TTC549 (cell line): ENCODE measurements at regions not wholly inside any gene's neighbourhood (a gene's known extent, or its start where the extent isn't known, plus 50 kb on each side); places are given as distances from the start of the nearest gene placed in this dataset.

ENCODE experiments used
- FAIRE-seq: peaks from 2 replicates; lab custom pipeline; 2012; peaks lifted over from hg19 to GRCh38; lab: Jason Lieb, UNC

- no peak for FAIRE-seq
These were observed 424.4 kb upstream of the REG3G start for GRCh38 chr2:78601113-78601512.

- no peak for FAIRE-seq
These were observed 422.6 kb upstream of the REG3G start for GRCh38 chr2:78602862-78603261.

DNA sequence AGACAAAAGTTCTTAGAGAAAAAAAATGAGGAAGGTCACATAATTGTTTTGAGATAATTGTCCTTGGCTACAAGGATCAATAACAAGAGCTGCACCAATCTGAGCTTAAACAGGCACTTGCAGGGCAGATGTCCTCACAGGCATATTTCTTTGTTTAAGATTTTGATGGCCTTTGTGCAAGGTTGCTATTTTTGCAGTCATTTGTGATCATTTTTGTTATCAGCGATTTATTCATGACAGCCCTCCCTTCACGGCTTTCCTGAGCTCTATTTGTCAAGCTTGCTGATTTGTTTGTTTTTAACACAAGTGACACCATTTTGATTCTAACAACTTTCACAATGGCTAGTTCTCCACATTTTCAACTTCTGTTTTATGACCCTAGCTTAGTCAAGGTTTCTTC, 418.6 kb upstream of the REG3G start:
- FAIRE-seq, result no peak

DNA sequence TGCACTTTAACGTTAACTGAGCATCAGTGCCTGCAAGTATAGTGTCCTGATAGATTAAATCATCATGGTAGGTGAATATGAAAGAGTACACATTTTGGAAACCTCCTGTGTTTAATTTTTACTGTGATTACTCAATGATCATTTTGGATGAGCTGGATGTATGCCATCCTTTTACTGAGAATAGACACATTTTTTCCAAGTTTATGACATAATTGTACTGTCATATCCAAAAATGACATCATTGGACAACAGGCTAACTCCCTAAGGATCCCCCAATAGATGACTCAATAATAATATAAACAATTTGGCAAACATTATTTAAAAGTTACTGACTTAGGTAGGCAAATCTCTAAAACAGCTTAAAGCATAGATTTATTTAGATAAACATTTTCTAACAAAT, 410.8 kb upstream of the REG3G start:
- FAIRE-seq, result no peak

DNA sequence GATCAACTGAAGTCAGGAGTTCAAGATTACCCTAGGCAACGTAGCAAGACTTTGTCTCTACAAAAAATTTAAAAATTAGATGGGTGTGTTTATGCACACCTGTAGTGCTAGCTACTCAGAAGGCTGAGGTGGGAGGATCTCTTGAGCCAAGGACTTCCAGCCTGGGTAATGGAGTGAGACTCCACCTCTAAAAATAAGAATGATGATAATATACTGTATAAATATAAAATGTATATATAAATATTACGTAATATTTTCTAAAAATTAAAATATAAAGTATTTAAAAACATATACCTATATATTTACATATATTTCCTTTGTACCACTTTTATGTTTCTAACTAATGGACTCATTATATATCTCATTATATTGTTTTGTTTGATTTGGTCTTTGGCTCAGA, 409.5 kb upstream of the REG3G start:
- FAIRE-seq, result peak; percentile 33

- no peak for FAIRE-seq
These were observed 391.1 kb upstream of the REG3G start for GRCh38 chr2:78634425-78634824.

DNA sequence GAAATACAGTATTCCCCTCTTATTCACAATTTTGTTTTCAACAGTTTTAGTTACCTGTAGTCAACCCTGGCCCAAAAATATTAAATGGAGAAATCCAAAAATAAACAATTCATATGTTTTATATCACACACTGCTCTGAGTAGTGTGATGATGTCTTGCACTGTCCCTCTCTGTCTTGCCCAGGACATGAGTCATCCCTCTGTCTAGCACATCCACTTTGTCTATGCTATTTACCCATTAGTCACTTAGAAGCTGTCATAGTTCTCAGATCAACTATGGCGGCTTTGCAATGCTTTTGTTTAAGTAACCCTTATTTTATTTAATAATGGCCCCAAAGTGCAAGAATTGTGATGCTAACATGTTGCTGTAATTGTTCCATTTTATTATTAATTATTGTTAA, 380.6 kb upstream of the REG3G start:
- no peak for FAIRE-seq

DNA sequence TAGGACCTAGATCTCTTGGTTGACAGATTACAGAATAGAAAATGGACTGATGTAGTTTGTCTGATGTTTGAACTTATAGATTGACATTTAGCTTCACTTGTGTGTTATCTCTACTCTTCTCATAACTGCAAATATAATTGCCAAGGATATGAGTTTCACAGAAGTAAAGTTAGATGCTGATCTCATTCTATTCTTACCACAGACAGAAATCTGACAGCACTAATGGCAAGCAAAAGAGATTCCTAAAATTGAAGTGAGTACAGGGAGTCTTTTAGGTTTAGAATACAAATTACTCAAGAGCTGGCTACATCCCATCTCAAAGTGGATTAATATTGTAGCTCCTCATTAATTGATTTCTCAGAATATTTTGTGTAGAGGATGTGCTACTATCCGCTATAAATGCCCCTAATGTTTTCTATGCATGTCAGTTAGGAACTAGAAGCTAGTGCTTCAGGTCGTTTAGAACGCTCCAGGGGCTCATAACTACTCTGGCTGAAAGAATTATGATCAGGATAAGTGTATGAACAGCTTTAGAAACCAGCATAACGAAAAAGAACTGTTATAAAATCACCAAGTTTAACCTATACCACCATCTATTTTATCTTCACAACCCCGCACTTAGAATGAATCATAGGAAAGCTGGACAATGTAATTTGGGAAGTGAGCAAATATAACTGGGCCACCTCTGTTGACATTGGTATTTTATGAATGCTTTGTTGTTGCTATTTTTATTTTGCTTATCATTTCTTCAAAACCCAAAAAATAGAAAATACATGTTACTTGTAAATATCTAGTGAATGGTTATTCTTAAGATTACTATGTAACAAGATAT, 378.8 kb upstream of the REG3G start:
- no peak for FAIRE-seq

- FAIRE-seq, result no peak
These were observed 376.9 kb upstream of the REG3G start for GRCh38 chr2:78648558-78648957.

- FAIRE-seq, result no peak
These were observed 370.6 kb upstream of the REG3G start for GRCh38 chr2:78654941-78655340.

GRCh38 chr2:78676921-78677696, 348.4 kb upstream of the REG3G start:
- FAIRE-seq, result no peak

- FAIRE-seq, result no peak
These were observed 347.7 kb upstream of the REG3G start for GRCh38 chr2:78677774-78678173.

GRCh38 chr2:78681386-78681785, 344.1 kb upstream of the REG3G start:
- FAIRE-seq, result no peak

DNA sequence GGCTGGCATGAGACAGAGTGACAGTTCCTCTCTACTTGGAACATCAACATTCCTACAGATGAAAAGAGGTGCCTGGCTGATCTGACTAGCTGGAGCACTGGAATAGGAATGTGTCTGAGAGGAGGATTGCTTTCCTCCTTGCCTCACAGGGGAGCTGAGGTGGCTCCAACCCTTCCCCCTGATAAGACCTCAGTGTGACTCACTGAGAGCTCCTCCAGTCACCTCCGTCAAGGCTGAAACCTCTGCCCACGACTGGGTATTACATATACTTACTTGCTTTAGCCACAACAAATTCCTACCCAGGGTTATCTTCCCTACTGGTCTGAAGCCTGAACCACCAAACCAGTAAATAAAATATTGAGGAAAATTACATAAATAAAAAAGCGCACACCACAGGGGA, 342.7 kb upstream of the REG3G start:
- FAIRE-seq, result no peak

DNA sequence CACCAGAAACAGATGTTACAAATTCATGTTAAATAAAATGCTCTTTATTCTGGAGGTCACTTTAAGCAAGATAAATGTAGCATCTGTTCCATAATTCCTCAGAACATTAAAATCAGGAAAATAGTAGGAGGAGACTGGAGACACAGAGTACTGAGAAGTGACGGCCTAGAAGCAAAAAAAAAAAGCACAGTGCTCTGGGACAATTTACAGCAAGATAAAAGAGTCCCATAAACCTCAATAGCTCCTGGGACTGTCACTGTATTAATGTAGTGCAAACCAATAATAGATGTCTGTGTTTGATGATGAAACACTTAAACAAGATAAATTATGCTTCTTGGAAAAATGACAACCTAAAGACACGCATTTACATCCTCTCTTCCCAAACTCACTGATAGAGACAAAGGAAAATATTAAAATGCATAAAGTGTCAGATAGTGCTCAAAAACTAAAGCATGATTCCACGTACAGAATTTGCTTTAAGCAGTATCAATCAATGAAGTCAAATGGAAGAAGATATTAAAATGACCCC, 338.8 kb upstream of the REG3G start:
- no peak for FAIRE-seq

DNA sequence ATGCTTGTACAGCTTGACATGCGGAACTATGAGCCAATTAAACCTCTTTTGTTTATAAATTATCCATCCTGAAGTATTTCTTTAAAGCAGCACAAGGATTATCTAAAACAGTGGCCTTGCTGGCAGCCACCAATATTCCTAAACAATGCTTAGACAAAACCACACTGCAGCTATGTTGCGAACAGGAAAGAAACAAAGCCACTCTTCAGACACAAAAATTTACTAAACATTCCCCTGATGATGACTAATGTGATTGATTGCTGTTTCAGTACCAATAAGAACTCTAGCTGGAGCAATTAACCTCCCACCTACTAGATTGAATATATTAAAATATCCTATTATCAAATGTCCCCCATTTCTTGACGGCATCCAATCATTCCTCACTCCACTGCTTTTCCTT, 325.8 kb upstream of the REG3G start:
- no peak for FAIRE-seq

GRCh38 chr2:78701546-78701945, 324.0 kb upstream of the REG3G start:
- no peak for FAIRE-seq

DNA sequence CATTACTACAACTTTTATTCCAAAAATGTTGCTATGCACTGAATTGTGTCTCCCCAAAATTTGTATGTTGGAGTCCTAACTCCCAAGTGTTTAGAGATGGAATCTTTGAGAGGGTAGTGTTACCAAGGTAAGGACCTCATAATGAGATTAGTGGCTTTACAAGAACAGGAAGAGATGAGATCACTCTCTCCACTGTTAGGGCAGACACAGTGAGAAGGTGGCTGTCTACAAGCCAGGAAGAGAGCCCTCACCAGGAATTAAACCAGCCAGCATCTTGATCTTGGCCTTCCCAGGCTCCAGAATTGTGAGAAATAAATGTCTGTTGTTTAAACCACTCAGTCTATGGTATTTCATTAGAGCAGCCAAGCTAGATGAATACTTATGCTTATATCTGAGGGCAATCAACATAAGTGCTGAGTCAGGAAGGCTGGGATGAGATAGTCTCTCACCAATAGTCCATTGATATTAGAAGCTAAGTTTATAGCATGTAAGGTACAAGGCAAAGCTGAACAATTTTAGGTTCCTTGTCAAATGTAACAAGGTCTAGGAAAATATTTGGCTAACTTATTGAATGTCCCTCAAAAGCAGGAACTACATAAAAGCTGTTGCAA, 317.6 kb upstream of the REG3G start:
- FAIRE-seq, result no peak

GRCh38 chr2:78710632-78711375, 314.7 kb upstream of the REG3G start:
- no peak for FAIRE-seq

DNA sequence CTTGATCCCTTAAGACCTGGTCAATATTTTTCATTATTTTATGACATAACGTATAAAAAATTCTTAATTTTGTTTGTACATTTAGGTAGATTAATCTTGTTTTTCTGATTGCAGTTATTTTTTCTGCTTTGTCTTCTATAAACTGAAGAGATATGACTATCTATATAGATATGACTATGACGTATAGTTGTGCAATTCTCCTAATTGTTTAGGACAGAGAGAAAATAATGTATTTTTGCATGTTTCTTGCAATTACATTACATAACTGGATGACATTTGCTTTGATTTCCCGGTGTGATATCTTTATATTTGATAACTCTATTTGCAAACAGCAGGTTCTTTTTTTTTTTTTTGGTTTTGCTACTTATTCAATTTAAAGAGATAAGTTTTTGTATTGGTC, 310.2 kb upstream of the REG3G start:
- no peak for FAIRE-seq

GRCh38 chr2:78718024-78718423, 307.5 kb upstream of the REG3G start:
- FAIRE-seq, result no peak

DNA sequence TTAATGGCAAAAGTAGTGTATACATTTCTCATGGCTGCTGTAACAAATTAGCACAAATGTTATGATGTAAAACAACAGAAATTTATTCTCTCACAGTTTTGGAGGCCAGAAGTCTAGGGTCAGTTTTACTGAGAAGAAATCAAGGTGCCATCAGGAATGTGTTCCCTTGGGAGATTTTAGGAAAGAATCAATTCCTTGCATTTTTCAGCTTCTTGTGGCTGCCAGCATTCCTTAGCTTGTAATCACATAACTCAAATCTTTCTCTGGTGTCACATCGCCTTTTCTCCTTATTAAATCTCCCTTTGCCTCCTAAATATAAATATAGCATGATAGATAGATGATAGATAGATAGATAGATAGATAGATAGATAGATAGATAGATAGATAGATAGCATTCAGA, 307.0 kb upstream of the REG3G start:
- FAIRE-seq, result no peak
